ENCODE measurements at regions not wholly inside any gene's neighbourhood (a gene's known extent, or its start where the extent isn't known, plus 50 kb on each side); places are given as distances from the start of the nearest gene placed in this dataset.

DNA sequence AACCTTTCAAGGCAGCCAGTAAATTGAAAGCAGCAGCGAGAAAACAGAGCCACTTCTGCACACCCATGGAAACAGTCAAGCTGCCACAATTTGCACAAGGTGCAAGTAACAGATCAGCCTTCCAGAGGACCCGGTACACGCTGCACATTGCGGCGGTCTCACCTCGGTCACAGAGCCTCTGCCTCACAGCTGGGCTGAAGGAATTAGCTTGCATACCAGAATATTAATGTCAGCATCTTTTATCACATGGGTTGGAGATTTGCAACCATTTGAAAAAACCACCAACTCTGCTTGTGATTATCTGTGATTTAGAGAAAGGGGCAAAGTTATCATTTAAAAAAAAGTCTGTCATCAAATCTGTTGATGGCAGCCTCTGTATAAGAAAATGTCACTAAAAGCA is 330.5 kb upstream of the TCF4 start:
- DNase-seq, result no peak

DNA sequence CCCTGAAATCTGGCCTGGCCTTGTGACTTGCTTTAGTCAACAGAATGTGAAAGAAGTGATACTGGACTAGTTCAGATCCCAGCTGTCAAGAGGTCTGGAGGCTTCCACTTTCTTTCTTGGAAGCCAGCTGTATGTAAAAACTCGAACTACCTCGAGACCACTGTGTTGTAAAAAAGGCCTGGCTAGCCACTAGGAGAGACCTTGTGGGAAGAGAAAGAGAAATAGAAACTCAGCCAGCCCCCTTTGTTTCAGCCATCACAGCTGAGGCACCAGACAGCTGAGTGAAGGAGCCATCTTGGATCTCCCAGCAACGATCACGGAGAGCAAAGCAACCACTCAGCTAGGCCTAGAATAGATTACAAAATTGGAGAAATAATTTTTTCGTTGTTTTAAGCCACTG is 324.9 kb upstream of the TCF4 start:
- DNase-seq, result no peak

- DNase-seq, result no peak
These were observed 324.1 kb upstream of the TCF4 start for GRCh38 chr18:55912071-55912470.

DNA sequence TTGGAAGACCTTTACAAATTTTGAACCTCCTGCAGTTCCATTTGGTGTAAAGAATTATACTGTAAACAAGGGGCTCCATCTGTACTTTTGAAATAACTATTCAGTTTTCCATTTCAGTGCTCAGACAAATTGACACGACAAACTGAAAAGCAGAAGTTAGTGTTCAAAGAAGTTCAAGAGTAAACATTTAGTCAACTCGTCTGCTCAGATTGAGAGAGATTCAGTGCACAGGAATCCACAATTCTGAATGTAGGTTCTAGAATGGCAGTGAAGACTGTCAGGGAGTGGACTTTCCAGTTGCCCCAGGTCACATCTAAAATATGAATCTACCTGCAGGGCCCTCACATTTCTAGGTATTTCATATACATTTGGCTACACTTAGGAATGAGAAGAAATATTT is 322.3 kb upstream of the TCF4 start:
- no peak for DNase-seq

DNA sequence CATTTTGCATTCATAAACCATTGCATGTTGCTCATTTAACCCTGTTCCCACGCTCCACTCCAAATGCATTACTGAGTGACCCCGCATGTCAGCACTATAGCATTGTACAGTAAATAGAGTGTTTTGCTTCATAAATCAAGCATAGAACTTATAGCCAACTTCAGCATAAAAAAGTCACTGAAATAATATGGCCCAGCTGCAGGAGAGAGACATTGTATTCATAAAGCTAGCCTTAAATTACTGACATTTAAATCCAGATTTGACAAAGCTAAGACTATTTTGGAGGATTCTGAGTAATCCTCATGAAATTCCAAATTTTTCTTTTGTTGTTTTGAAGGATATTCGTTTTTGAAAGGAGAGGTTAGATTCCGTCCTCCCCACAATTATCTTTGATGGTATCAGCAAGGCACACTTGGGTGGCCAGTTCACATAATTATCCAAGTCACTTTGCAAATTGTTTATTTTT is 320.9 kb upstream of the TCF4 start:
- DNase-seq, result no peak

DNA sequence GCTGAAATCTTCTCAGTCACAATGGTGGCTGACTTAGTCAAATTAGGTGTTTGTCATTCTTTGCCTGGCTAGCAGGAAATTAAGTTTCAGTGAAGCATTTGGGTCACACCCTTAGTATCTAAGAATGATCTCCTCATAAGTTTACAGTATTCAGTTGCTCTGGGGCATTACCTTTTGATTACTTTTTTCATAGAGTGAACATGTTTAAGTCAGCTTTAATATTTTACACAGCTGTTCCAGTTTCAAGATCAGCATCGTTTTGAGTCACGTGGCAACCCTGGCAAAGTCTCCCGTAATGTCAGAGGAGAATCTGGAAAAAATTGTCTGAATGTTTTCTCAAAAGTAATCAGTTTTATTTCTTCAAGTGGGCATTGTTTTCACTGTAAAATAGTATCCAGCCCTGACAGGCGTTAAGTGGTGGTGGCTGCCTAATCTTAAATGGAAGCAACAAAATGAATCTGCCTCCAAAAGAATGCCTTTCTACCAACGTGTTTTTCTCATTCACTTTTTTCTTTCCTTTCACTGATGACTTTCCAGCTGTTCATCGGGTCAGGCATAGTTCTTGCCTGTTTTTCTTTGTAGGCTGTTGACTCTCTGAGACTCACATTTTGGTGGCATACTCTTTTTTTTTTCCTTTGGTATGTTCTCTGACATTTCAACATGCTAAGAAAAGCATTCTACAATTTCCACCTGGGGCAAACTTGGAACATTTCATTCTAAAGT is 319.6 kb upstream of the TCF4 start:
- DNase-seq, result no peak

GRCh38 chr18:55906536-55906935 is 318.5 kb upstream of the TCF4 start:
- no peak for DNase-seq

DNA sequence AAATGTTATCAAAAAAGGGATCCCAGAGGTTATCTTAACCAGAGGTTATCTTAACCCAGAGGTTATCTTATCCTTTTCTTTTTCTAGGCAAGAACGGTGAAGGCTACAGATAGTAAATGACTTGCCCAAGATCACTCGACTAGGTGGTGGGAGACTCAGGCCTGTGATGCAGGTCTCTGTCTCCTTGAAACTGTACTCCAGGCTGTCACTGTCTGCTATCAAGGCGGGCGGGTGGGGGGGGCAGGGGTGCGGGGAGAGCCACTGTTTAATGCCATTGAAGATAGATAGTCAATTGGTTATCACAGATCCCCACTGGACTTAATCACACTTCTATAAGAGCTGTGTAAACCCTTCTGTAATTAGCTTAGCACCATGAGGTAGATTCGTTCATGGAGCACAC is 315.9 kb upstream of the TCF4 start:
- DNase-seq, result no peak

DNA sequence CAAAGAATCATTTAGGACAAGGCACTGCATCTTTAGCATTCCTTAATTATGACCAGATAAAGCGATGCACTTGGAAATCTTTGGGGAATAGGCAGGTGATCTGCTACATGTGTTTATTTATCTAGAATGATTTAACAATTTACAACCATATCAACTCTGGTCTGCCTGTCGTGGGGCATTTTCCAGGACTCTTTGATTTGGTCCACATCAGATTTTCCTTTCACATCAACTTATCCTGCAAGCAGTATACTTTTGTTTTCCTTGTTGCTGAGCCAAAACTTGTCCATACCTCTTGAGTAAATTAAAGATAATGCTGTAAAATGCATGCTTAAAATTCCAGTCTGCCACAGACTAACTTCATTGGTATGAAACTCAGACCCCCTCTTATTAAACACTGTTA is 312.4 kb upstream of the TCF4 start:
- DNase-seq, result no peak

- no peak for DNase-seq
These were observed 309.2 kb upstream of the TCF4 start for GRCh38 chr18:55897091-55897689.

GRCh38 chr18:55893948-55894347 is 306.0 kb upstream of the TCF4 start:
- DNase-seq, result no peak

GRCh38 chr18:55892862-55893813 is 305.1 kb upstream of the TCF4 start:
- DNase-seq, result peak; percentile 70

DNA sequence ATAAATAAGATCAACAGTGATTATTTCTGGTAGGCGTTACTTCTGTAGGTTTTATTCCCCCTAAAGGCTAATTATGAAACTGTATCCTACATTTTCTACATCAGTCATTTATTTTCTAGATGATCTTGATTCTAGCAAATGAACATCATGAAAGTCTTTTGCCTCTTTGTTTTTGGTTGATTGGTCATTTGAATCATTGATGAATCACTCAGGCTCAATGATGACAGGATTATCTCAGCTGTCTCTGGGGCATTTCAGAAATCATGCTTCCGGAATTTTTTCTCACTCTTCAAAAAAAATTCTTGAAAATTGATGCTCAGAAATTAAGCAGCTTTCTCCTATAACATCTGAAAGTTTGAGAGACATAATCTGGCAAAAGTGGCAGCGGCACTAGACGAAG is 298.9 kb upstream of the TCF4 start:
- no peak for DNase-seq

DNA sequence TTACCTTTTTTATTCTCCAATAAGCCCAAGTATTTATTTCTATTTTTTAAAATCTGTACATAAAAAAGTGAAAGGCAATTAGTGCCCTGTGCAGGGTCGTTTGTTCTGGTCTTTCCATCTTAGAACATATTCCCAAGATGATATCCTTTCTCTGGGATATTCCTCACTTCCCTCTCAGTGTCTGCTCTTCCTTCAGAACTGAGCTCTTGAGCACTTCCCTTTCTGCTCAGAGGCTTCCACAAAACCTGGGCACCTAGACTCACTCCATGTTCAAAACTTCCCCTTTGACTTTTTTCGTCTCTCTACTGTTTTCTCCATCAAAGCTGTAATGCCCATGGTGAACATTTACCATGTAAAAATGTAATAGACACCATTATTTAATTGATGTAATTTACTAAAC is 296.5 kb upstream of the TCF4 start:
- no peak for DNase-seq

GRCh38 chr18:55880617-55881016 is 292.6 kb upstream of the TCF4 start:
- no peak for DNase-seq

DNA sequence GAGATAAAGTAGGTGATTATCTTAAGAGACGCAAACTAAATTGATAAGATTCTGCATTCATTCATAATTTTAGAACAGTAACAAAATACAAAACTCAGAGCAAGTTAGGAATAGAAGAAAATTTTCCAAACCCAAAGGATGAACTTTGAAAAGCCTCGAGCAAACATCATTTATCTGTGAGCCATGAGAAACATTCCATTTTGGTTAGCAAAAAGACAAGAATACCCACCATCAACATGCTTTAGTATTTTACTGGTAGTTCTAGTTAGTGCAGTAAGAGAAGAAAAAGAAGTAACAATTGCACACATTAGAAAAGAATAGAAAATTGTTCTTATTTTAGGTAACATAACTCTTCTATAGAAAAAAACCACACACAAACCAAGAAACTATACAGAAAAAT is 291.3 kb upstream of the TCF4 start:
- no peak for DNase-seq

DNA sequence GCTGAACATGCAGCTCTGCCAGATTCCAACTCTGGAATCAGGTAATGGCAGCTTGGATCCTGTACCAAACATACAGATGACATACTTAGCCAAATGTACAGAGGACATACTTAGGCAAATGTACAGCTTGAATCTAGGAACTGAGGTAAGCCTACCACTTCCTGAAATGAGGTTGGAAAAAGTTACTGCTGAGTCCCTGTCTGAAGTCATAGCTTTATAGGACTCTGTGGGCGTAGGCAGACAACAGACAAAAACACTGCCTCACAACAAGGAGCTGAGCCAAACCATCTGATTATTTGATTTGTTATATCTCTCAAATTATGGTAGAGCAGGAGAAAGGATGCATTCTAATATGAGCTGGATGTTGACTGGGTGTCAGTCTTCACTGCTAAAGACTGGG is 290.2 kb upstream of the TCF4 start:
- no peak for DNase-seq

DNA sequence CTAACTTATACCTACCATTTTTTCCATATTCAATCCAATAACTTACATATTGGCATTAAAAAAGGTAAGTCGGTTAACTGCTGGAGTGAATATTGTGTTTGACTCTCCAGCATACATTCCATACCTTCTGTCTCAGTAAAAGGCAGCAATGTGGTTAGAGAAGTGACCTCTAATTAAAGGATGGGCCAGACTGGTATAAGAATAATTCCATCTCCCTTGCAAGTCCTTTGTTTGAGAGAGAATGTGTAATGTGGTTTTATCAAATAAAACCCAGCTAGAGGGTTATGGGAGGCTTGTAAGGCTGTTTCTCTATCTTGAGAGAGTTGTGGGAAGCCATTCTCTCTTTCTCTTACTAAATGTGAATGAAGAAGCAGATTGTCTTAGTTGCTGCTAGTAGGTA is 289.3 kb upstream of the TCF4 start:
- DNase-seq, result no peak

DNA sequence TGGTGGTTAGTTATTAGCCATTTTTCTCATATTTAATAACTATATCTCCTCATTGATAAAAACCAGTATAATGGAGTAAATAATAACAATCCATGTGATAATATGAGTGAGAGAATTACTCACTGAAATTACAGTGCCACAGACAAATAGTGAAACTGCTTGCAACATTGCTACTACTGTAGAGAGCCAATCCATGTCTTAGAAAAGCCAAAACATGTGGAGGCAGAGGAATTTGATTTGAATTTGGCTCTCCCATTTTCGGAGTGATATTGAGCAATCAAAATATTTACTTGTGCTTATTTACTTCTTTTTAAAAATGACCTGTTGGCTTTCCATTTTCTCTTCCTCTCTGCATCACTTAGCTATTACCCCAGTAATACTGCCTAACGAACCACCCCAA is 288.3 kb upstream of the TCF4 start:
- DNase-seq, result no peak

DNA sequence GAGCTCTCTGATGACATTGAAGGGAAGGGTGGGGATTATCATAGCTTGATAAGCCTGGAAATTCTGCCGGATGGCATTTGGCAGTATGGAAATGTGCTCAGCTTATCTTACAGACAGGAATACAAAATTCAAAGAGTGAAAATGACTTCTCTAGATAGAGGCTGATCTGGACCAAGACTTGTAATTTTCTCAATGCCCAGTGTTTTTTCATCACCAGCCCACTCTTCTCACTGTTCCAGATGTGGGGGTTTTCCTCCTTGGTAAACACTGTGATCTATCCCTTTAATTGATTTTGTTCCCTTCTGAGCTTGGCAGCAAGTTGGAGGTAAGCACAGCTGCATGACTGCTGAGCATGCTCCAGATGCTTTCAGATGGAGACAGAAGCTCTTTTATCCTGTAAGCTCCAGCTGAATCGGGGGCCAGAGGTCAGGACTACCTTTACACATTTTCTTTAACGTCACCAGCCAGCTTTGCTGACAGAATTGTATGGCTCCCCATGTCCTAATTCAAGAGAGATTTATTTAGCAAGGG is 287.4 kb upstream of the TCF4 start:
- DNase-seq, result no peak

DNA sequence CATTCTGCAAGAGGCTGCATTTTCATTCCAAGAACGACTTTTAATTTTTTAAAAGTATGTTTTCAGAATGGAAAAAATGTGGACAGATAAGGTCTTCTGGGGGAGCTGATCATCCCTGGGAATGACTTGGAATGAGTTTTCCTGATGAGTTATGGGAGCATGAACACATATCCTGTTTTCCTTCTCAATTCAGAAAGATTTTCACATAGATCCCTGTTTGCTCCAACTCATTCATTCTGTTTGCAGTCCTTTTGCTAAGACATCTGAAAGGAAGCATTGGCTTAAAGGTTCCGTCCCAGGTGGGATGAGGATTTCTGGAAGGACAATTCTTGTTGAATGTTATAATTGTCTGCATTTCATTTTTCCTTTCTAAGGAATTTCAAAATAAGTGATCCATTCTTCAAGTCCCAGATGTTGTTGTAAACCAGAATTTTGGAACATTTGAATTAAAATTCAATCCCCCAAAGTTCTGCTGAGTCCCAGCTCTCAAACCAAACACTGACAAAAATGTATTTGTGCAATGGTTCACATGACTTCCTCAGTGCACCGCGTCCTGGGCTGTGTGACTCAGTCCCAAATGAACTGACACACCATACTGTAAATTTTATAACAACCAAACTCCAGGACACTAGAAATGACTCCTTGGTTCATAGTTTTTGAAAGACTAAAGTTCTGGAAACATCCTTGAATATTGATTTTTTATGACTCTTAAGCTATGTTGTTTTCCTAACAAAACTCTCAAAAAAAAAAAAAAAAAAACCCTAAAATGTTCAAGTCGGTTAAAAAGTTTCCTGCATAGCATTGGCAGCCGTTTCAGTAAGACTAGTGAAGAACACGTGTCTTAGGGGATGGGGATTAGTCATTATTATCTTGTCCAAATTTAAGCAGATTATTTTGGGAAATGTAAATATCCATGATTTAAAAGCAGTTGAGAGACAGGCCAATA is 281.8 kb upstream of the TCF4 start:
- no peak for DNase-seq

GRCh38 chr18:55868909-55869308 is 280.9 kb upstream of the TCF4 start:
- DNase-seq, result no peak

Measured in SHP77 treated with DMSO at 0.1 percent for 48 hours (cell line).